K562 (cell line): ENCODE measurements at regions not wholly inside any gene's neighbourhood (a gene's known extent, or its start where the extent isn't known, plus 50 kb on each side); places are given as distances from the start of the nearest gene placed in this dataset.

ENCODE experiments used
- KAT7 ChIP-seq: sonication (generic); formaldehyde crosslinking; IDR thresholded peaks from 2 replicates; pipeline ENCODE4 v1.8.0; 2022; ENCODE audit warnings: missing genetic modification reagents, mild to moderate bottlenecking, borderline replicate concordance
- PML ChIP-seq: IDR thresholded peaks from 2 replicates; pipeline ENCODE4 v1.6.1; 2012; ENCODE audit warnings: low read length, inconsistent platforms
- POLR2A ChIP-seq: fragments of 450-650 bp; conservative IDR thresholded peaks from 2 replicates; pipeline ENCODE4 v1.6.1; 2016
- POLR2AphosphoS5 ChIP-seq: IDR thresholded peaks from 2 replicates; pipeline ENCODE4 v1.6.1; 2011; ENCODE audit warnings: mild to moderate bottlenecking, low read depth, low read length, moderate library complexity; ENCODE audit not compliant: control insufficient read depth, insufficient read depth
- RBBP5 ChIP-seq: fragments of 200-600 bp; sonication (generic); IDR thresholded peaks from 2 replicates; pipeline ENCODE4 v1.6.1; 2012; ENCODE audit warnings: borderline replicate concordance, mild to moderate bottlenecking, low read length, control low read depth, inconsistent platforms; ENCODE audit not compliant: insufficient read depth, poor library complexity, severe bottlenecking
- SIRT6 ChIP-seq: IDR thresholded peaks from one replicate; pipeline ENCODE4 v1.6.1; 2012; ENCODE audit warnings: low read depth, mild to moderate bottlenecking, control low read depth, inconsistent platforms, low read length, moderate library complexity
- TRIM28 ChIP-seq: fragments of 450-650 bp; IDR thresholded peaks from 2 replicates; pipeline ENCODE4 v1.6.1; 2017
- TF ChIP-seq, protein P1 (sequence below), 3 experiments: IDR thresholded peaks in 2 of 3; conservative IDR thresholded peaks in 1 of 3; 2 replicates each; pipeline ENCODE4 v1.5.1; 2011 to 2012; ENCODE audit warnings: low read length in 3 of 3, mild to moderate bottlenecking in 3 of 3, control low read depth in 2 of 3, improper control_type of control experiment in 1 of 3, inconsistent platforms in 1 of 3, low read depth in 1 of 3, mixed read lengths in 1 of 3, moderate library complexity in 1 of 3; ENCODE audit not compliant: insufficient read depth in 2 of 3
- TF ChIP-seq, protein P2 (sequence below), 2 experiments: fragments of 450-650 bp in 1 of 2; sonication (generic) in 1 of 2; formaldehyde crosslinking in 1 of 2; IDR thresholded peaks; 2 replicates each; pipeline versions ENCODE4 v1.7.1 to v1.9.0; 2016 to 2022; ENCODE audit warnings: inconsistent platforms in 1 of 2, mild to moderate bottlenecking in 1 of 2, missing genetic modification reagents in 1 of 2
- TF ChIP-seq, protein P3 (sequence below): sonication (generic); formaldehyde crosslinking; IDR thresholded peaks from 2 replicates; pipeline ENCODE4 v1.5.0; 2020; ENCODE audit warnings: missing genetic modification reagents

DNA sequence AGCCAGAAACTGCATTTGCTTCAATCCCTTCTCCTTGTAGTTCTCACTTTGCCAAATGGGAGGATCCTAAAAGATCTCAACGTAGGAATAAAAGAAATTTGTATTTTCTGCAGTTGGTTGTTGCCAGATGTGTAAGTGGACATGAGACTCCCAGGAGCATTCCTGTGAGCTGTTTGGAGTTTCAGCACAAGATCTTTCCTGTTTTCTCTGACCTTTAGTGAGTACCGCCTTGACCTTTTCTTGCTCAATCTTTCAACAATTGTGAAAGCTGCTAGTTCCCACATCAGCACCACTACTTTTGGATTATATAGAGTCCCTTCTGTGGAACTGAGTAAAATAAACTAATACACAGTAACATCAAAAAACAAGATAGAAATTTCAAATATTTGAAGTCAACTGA lies 683.8 kb upstream of the PABPC4L start:
- TF ChIP-seq SIRT6 (no peak), PML (no peak), RBBP5 (no peak), POLR2A (no peak), POLR2AphosphoS5 (no peak), TRIM28 (no peak), KAT7 (CRISPR knock-in tag) (no peak)
- TF ChIP-seq, protein P1, sequence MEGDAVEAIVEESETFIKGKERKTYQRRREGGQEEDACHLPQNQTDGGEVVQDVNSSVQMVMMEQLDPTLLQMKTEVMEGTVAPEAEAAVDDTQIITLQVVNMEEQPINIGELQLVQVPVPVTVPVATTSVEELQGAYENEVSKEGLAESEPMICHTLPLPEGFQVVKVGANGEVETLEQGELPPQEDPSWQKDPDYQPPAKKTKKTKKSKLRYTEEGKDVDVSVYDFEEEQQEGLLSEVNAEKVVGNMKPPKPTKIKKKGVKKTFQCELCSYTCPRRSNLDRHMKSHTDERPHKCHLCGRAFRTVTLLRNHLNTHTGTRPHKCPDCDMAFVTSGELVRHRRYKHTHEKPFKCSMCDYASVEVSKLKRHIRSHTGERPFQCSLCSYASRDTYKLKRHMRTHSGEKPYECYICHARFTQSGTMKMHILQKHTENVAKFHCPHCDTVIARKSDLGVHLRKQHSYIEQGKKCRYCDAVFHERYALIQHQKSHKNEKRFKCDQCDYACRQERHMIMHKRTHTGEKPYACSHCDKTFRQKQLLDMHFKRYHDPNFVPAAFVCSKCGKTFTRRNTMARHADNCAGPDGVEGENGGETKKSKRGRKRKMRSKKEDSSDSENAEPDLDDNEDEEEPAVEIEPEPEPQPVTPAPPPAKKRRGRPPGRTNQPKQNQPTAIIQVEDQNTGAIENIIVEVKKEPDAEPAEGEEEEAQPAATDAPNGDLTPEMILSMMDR (IDR thresholded peaks at IDR 0.05 in 2 of 3, conservative IDR thresholded peaks at IDR 0.05 in 1 of 3; ENCODE audit: insufficient read depth in 2 of 3, low read depth in 1 of 3, low read length in 3 of 3) = no peak
- TF ChIP-seq, protein P2, sequence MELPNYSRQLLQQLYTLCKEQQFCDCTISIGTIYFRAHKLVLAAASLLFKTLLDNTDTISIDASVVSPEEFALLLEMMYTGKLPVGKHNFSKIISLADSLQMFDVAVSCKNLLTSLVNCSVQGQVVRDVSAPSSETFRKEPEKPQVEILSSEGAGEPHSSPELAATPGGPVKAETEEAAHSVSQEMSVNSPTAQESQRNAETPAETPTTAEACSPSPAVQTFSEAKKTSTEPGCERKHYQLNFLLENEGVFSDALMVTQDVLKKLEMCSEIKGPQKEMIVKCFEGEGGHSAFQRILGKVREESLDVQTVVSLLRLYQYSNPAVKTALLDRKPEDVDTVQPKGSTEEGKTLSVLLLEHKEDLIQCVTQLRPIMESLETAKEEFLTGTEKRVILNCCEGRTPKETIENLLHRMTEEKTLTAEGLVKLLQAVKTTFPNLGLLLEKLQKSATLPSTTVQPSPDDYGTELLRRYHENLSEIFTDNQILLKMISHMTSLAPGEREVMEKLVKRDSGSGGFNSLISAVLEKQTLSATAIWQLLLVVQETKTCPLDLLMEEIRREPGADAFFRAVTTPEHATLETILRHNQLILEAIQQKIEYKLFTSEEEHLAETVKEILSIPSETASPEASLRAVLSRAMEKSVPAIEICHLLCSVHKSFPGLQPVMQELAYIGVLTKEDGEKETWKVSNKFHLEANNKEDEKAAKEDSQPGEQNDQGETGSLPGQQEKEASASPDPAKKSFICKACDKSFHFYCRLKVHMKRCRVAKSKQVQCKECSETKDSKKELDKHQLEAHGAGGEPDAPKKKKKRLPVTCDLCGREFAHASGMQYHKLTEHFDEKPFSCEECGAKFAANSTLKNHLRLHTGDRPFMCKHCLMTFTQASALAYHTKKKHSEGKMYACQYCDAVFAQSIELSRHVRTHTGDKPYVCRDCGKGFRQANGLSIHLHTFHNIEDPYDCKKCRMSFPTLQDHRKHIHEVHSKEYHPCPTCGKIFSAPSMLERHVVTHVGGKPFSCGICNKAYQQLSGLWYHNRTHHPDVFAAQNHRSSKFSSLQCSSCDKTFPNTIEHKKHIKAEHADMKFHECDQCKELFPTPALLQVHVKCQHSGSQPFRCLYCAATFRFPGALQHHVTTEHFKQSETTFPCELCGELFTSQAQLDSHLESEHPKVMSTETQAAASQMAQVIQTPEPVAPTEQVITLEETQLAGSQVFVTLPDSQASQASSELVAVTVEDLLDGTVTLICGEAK (IDR thresholded peaks at IDR 0.05) = no peak
- TF ChIP-seq, protein P2 (CRISPR knock-in tag; IDR thresholded peaks at IDR 0.05) = no peak
- TF ChIP-seq, protein P3, sequence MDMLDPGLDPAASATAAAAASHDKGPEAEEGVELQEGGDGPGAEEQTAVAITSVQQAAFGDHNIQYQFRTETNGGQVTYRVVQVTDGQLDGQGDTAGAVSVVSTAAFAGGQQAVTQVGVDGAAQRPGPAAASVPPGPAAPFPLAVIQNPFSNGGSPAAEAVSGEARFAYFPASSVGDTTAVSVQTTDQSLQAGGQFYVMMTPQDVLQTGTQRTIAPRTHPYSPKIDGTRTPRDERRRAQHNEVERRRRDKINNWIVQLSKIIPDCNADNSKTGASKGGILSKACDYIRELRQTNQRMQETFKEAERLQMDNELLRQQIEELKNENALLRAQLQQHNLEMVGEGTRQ (CRISPR knock-in tag) = no peak
